ENCODE measurements at regions not wholly inside any gene's neighbourhood (a gene's known extent, or its start where the extent isn't known, plus 50 kb on each side); places are given as distances from the start of the nearest gene placed in this dataset.
"Not testable (repeated sequence)": the region's sequence is repeated elsewhere in the genome, so short reads cannot be mapped to it uniquely, and the experiment has no call there.

- no peak for DNase-seq (ENCODE audit: low spot score)
Measured at GRCh38 chrX:122047261-122047660, 999.9 kb downstream of the GLUD2 start.

GRCh38 chrX:122055460-122055859, 1008.0 kb downstream of the GLUD2 start:
- DNase-seq (ENCODE audit: low spot score), result no peak

- DNase-seq (ENCODE audit: low spot score), result no peak
Measured at GRCh38 chrX:122055979-122056715, 1008.7 kb downstream of the GLUD2 start.

- DNase-seq (ENCODE audit: low spot score), result no peak
Measured at GRCh38 chrX:122076241-122076640, 1028.8 kb downstream of the GLUD2 start.

GRCh38 chrX:122078079-122078478, 1030.7 kb downstream of the GLUD2 start:
- DNase-seq (ENCODE audit: low spot score), result no peak

- no peak for DNase-seq (ENCODE audit: low spot score)
Measured at GRCh38 chrX:122087341-122087740, 1039.9 kb downstream of the GLUD2 start.

GRCh38 chrX:122091571-122091970, 1044.2 kb downstream of the GLUD2 start:
- DNase-seq (ENCODE audit: low spot score), result no peak

- no peak for DNase-seq (ENCODE audit: low spot score)
Measured at GRCh38 chrX:122092360-122092759, 1045.0 kb downstream of the GLUD2 start.

GRCh38 chrX:122092978-122093377, 1045.6 kb downstream of the GLUD2 start:
- DNase-seq (ENCODE audit: low spot score), result no peak

GRCh38 chrX:122094611-122095010, 1047.2 kb downstream of the GLUD2 start:
- DNase-seq (ENCODE audit: low spot score), result no peak

GRCh38 chrX:122113376-122113775, 1066.0 kb downstream of the GLUD2 start:
- no peak for DNase-seq (ENCODE audit: low spot score)

- no peak for DNase-seq (ENCODE audit: low spot score)
Measured at GRCh38 chrX:122113896-122114295, 1066.5 kb downstream of the GLUD2 start.

- no peak for DNase-seq (ENCODE audit: low spot score)
Measured at GRCh38 chrX:122115604-122116003, 1068.2 kb downstream of the GLUD2 start.

- DNase-seq (ENCODE audit: low spot score), result no peak
Measured at GRCh38 chrX:122119361-122119760, 1064.7 kb upstream of the GRIA3 start.

- DNase-seq (ENCODE audit: low spot score), result no peak
Measured at GRCh38 chrX:122122274-122122673, 1061.8 kb upstream of the GRIA3 start.

- no peak for DNase-seq (ENCODE audit: low spot score)
Measured at GRCh38 chrX:122133478-122133877, 1050.6 kb upstream of the GRIA3 start.

- DNase-seq (ENCODE audit: low spot score), result no peak
Measured at GRCh38 chrX:122134291-122134690, 1049.8 kb upstream of the GRIA3 start.

- no peak for DNase-seq (ENCODE audit: low spot score)
Measured at GRCh38 chrX:122135070-122135469, 1049.0 kb upstream of the GRIA3 start.

GRCh38 chrX:122140219-122140618, 1043.9 kb upstream of the GRIA3 start:
- not testable (repeated sequence) for DNase-seq (ENCODE audit: low spot score)

GRCh38 chrX:122154019-122154418, 1030.1 kb upstream of the GRIA3 start:
- DNase-seq (ENCODE audit: low spot score), result no peak

GRCh38 chrX:122168241-122168640, 1015.8 kb upstream of the GRIA3 start:
- DNase-seq (ENCODE audit: low spot score), result no peak

- no peak for DNase-seq (ENCODE audit: low spot score)
Measured at GRCh38 chrX:122184791-122185190, 999.3 kb upstream of the GRIA3 start.

- no peak for DNase-seq (ENCODE audit: low spot score)
Measured at GRCh38 chrX:122187069-122187713, 996.9 kb upstream of the GRIA3 start.

GRCh38 chrX:122188751-122189150, 995.3 kb upstream of the GRIA3 start:
- no peak for DNase-seq (ENCODE audit: low spot score)

All from hepatic stellate cell (primary cell).